ENCODE measurements at regions not wholly inside any gene's neighbourhood (a gene's known extent, or its start where the extent isn't known, plus 50 kb on each side); places are given as distances from the start of the nearest gene placed in this dataset.

DNA sequence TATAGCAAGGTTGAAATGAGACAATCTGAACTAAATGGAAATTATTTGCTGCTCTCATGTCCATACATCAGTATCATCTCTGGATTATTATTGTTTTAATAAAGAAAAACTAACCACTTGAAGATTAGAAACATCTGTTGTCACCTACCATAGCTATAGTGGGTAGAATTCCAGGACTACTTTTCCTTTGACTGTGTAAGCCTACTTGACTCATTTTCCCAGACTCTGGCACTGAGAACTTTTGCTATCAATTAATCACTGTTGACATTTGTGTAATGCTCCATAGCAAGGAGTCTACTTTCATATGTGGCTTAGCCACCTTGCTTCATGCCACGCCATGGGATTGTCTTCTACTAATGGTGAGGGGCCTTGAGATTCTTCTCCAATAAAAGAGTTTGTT lies 59.9 kb upstream of the ARRDC3 start:
- no peak for DNase-seq

GRCh38 chr5:91441082-91441481 lies 58.0 kb upstream of the ARRDC3 start:
- no peak for DNase-seq

DNA sequence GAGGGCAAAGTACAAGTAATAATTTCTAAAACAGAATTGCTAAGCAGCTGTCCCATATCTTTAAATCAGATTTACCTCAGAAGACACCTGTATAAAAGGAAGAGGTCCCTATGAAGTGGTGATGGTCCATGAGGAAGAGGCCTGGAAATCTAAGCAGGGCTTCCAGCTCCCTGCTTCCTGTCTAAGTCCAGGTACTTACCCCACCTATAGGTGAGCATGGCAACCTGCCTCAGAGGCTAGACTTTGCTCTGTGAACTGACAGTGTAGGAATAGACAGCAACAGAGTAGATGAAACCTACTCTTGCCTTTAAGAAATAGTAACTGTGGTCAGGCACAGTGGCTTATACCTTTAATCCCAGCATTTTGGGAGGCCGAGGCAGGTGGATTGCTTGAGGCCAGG lies 55.8 kb upstream of the ARRDC3 start:
- no peak for DNase-seq

GRCh38 chr5:91436241-91436640 lies 53.1 kb upstream of the ARRDC3 start:
- DNase-seq = no peak

GRCh38 chr5:91434348-91434747 lies 51.2 kb upstream of the ARRDC3 start:
- no peak for DNase-seq

DNA sequence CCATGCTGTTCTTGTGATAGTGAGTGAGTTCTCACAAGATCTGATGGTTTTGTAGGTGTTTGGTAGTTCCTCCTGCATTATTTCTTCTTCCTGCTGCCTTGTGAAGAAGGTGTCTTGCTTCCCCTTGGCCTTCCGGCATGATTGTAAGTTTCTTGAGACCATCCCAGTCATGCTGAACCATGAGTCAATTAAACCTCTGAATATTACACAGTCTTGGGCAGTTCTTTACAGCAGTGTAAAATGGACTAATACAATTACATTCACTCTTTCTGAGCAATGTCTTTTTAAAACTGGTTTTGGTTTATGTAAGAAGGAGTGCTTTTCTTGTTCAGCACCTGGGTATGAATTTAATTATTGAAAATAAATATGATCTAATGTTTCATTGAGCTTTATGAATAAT lies 50.7 kb upstream of the ARRDC3 start:
- no peak for DNase-seq

All from right hindlimb (tissue), 1 donor.